ENCODE measurements at regions not wholly inside any gene's neighbourhood (a gene's known extent, or its start where the extent isn't known, plus 50 kb on each side); places are given as distances from the start of the nearest gene placed in this dataset.

GRCh38 chr1:228883535-228883934, 148.3 kb downstream of the RHOU start:
- DNase-seq (ENCODE audit: low spot score in 2 of 2) = peak in 1 of 2 donors; percentile 28
- H3K4me3 ChIP-seq (ENCODE audit: low read depth, poor library complexity, severe bottlenecking) = no peak overlapping the region
- TF ChIP-seq CTCF (IDR thresholded peaks at IDR 0.05) (no peak), POLR2A (IDR thresholded peaks at IDR 0.05) (no peak)
- intact Hi-C loops (cut with DNase I; ENCODE audit: low total_unique reads) = no loop called here
- 97% methylated on average over 2 of the region's 2 CpGs for WGBS, 2 donors

- intact Hi-C loops (cut with DNase I; ENCODE audit: low total_unique reads) = no loop called here
- no peak for TF ChIP-seq CTCF (IDR thresholded peaks at IDR 0.05)
- TF ChIP-seq POLR2A (IDR thresholded peaks at IDR 0.05) = no peak
- DNase-seq (ENCODE audit: low spot score in 2 of 2) = peak in 1 of 2 donors; percentile 75
- WGBS, 2 donors = 95 to 96% methylated on average over 5 of the region's 5 CpGs
- no peak overlapping the region for H3K4me3 ChIP-seq (ENCODE audit: low read depth, poor library complexity, severe bottlenecking)
Observed at GRCh38 chr1:228884196-228884595, 148.9 kb downstream of the RHOU start.

- no peak for TF ChIP-seq POLR2A (IDR thresholded peaks at IDR 0.05)
- no peak for TF ChIP-seq CTCF (IDR thresholded peaks at IDR 0.05)
- no peak overlapping the region for H3K4me3 ChIP-seq (ENCODE audit: low read depth, poor library complexity, severe bottlenecking)
- intact Hi-C loops (cut with DNase I; ENCODE audit: low total_unique reads) = no loop called here
- WGBS, 2 donors = 87 to 90% methylated on average over 4 of the region's 4 CpGs
- DNase-seq (ENCODE audit: low spot score in 2 of 2) = no peak
Observed at GRCh38 chr1:228884615-228885566, 149.6 kb downstream of the RHOU start.

GRCh38 chr1:228885845-228886244, 150.6 kb downstream of the RHOU start:
- intact Hi-C loops (cut with DNase I; ENCODE audit: low total_unique reads) = no loop called here
- WGBS, 2 donors = 92 to 94% methylated on average over 7 of the region's 7 CpGs

GRCh38 chr1:228887101-228887500, 151.8 kb downstream of the RHOU start:
- H3K4me3 ChIP-seq (ENCODE audit: low read depth, poor library complexity, severe bottlenecking) = no peak overlapping the region
- intact Hi-C loops (cut with DNase I; ENCODE audit: low total_unique reads) = no loop called here
- no peak for TF ChIP-seq CTCF (IDR thresholded peaks at IDR 0.05)
- no peak for TF ChIP-seq POLR2A (IDR thresholded peaks at IDR 0.05)
- DNase-seq (ENCODE audit: low spot score in 2 of 2) = no peak
- 54 to 66% methylated on average over 5 of the region's 5 CpGs for WGBS, 2 donors

More at GRCh38 chr1:228885845-228886244, 150.6 kb downstream of the RHOU start:
- no peak for DNase-seq (ENCODE audit: low spot score in 2 of 2)
- H3K4me3 ChIP-seq (ENCODE audit: low read depth, poor library complexity, severe bottlenecking) = no peak overlapping the region
- TF ChIP-seq CTCF (IDR thresholded peaks at IDR 0.05) (no peak), POLR2A (IDR thresholded peaks at IDR 0.05) (no peak)
